ENCODE measurements at regions not wholly inside any gene's neighbourhood (a gene's known extent, or its start where the extent isn't known, plus 50 kb on each side); places are given as distances from the start of the nearest gene placed in this dataset.

GRCh38 chr9:110083866-110084265 lies 124.1 kb downstream of the C9orf152 start:
- no peak for TF ChIP-seq CTCF (IDR thresholded peaks at IDR 0.05)
- no peak for TF ChIP-seq POLR2AphosphoS5 (IDR thresholded peaks at IDR 0.05)
- no peak for TF ChIP-seq POLR2A (IDR thresholded peaks at IDR 0.05)
- Histone ChIP-seq H3K9me3 (no peaks in the 10 kb centered on the region), H3K4me1 (no peaks in the 10 kb centered on the region), H3K27me3 (no peaks in the 10 kb centered on the region), H3K4me3 (no peak overlapping the region), H3K36me3 (no peaks in the 10 kb centered on the region), H3K27ac (no peak overlapping the region)
- intact Hi-C loops (cut with DNase I; ENCODE audit: low total_unique reads), result no loop called here
- no peak for DNase-seq (ENCODE audit: low spot score in 2 of 2)

GRCh38 chr9:110086537-110086936 lies 121.4 kb downstream of the C9orf152 start:
- no peaks in the 10 kb centered on the region for H3K36me3 ChIP-seq
- intact Hi-C loops (cut with DNase I; ENCODE audit: low total_unique reads), result no loop called here
- no peaks in the 10 kb centered on the region for H3K4me1 ChIP-seq
- H3K27me3 ChIP-seq, result no peaks in the 10 kb centered on the region
- H3K27ac ChIP-seq, result no peak overlapping the region
- H3K9me3 ChIP-seq, result no peaks in the 10 kb centered on the region
- TF ChIP-seq POLR2A (IDR thresholded peaks at IDR 0.05) (no peak), POLR2AphosphoS5 (IDR thresholded peaks at IDR 0.05) (no peak), CTCF (IDR thresholded peaks at IDR 0.05) (no peak)
- no peak for DNase-seq (ENCODE audit: low spot score in 2 of 2)
- no peak overlapping the region for H3K4me3 ChIP-seq

GRCh38 chr9:110087605-110088004 lies 120.4 kb downstream of the C9orf152 start:
- H3K4me1 ChIP-seq, result no peaks in the 10 kb centered on the region
- no peak for DNase-seq (ENCODE audit: low spot score in 2 of 2)

GRCh38 chr9:110088099-110088498 lies 119.9 kb downstream of the C9orf152 start:
- no peak overlapping the region for H3K4me3 ChIP-seq
- DNase-seq (ENCODE audit: low spot score in 2 of 2), result no peak
- no peaks in the 10 kb centered on the region for H3K4me1 ChIP-seq
- H3K9me3 ChIP-seq, result no peaks in the 10 kb centered on the region
- H3K36me3 ChIP-seq, result no peaks in the 10 kb centered on the region
- TF ChIP-seq CTCF (IDR thresholded peaks at IDR 0.05), result no peak
- TF ChIP-seq POLR2AphosphoS5 (IDR thresholded peaks at IDR 0.05), result no peak
- TF ChIP-seq POLR2A (IDR thresholded peaks at IDR 0.05), result no peak
- intact Hi-C loops (cut with DNase I; ENCODE audit: low total_unique reads), result no loop called here
- no peaks in the 10 kb centered on the region for H3K27me3 ChIP-seq
- H3K27ac ChIP-seq, result no peak overlapping the region

More at GRCh38 chr9:110087605-110088004, 120.4 kb downstream of the C9orf152 start:
- H3K4me3 ChIP-seq, result no peak overlapping the region
- no peaks in the 10 kb centered on the region for H3K36me3 ChIP-seq
- no peak overlapping the region for H3K27ac ChIP-seq
- TF ChIP-seq POLR2A (IDR thresholded peaks at IDR 0.05) (no peak), POLR2AphosphoS5 (IDR thresholded peaks at IDR 0.05) (no peak), CTCF (IDR thresholded peaks at IDR 0.05) (no peak)
- no peaks in the 10 kb centered on the region for H3K9me3 ChIP-seq
- intact Hi-C loops (cut with DNase I; ENCODE audit: low total_unique reads), result no loop called here
- no peaks in the 10 kb centered on the region for H3K27me3 ChIP-seq

GRCh38 chr9:110089681-110090370 lies 118.1 kb downstream of the C9orf152 start:
- Histone ChIP-seq H3K4me1 (no peaks in the 10 kb centered on the region), H3K27me3 (no peaks in the 10 kb centered on the region), H3K27ac (peak overlapping the region; percentile 30 to 36), H3K36me3 (no peaks in the 10 kb centered on the region), H3K4me3 (peak overlapping the region in 1 of 3 donors; percentile 24), H3K9me3 (no peaks in the 10 kb centered on the region)
- intact Hi-C loops (cut with DNase I; ENCODE audit: low total_unique reads), result no loop called here
- DNase-seq (ENCODE audit: low spot score in 2 of 2), result no peak
- TF ChIP-seq CTCF (IDR thresholded peaks at IDR 0.05) (no peak), POLR2A (IDR thresholded peaks at IDR 0.05) (no peak), POLR2AphosphoS5 (IDR thresholded peaks at IDR 0.05) (no peak)
